K562 (cell line): ENCODE measurements at regions not wholly inside any gene's neighbourhood (a gene's known extent, or its start where the extent isn't known, plus 50 kb on each side); places are given as distances from the start of the nearest gene placed in this dataset.

Source experiments
- ATAC-seq: fragments of 200-7000 bp; cut with Tn5 transposase; 3 replicates; pipeline ENCODE4 v1.9.1; 2020; ENCODE audit warnings: moderate library complexity
- BruUV-seq: library from RNA; stranded (reverse); fragments of 400-500 nt; replicated peaks from 2 replicates; lab custom pipeline; 2021; lab: Mats Ljungman, UMichigan
- CTCF ChIA-PET: fragments of 300-600 bp; formaldehyde crosslinking; extraction: SDS; loops from one replicate; lab custom pipeline; 2021; ENCODE audit warnings: low intra/inter-chr PET ratio; lab: Yijun Ruan, JAX
- POLR2A ChIA-PET: fragments of 300-600, 350-650 bp; sonication (Branson Sonifier 250); formaldehyde crosslinking; extraction: SDS; loops from one replicate; lab custom pipeline; 2021; ENCODE audit warnings: antibody characterized with exemption, inconsistent platforms; lab: Yijun Ruan, JAX
- DNase-seq, 4 experiments: peaks; one replicate each; pipeline versions ENCODE4 v3.0.0 to v3.0.0-alpha.2; 2011 to 2018; ENCODE audit warnings: low spot score in 3 of 4, mixed read lengths in 3 of 4; ENCODE audit errors: extremely low read depth in 1 of 4
- FAIRE-seq: peaks from 2 replicates; lab custom pipeline; 2011; peaks lifted over from hg19 to GRCh38; lab: Jason Lieb, UNC
- H2AFZ ChIP-seq: 2 replicates; pipeline ENCODE4 v1.6.0; 2011; ENCODE audit warnings: low read depth, low read length, control low read depth, inconsistent platforms
- H3K27ac ChIP-seq: fragments of 200-600 bp; 3 replicates; pipeline ENCODE4 v1.8.0; 2011; ENCODE audit warnings: low read depth, mild to moderate bottlenecking, control low read depth, inconsistent platforms, low read length, moderate library complexity, mixed read lengths; ENCODE audit errors: extremely low read depth
- H3K27me3 ChIP-seq, 2 experiments: fragments of 300-600 bp in 1 of 2; 2 replicates in 1 of 2; 3 replicates in 1 of 2; pipeline versions ENCODE4 v1.6.0 to v1.8.0; 2011; ENCODE audit warnings: inconsistent platforms in 2 of 2, low read length in 2 of 2, mild to moderate bottlenecking in 1 of 2, mixed read lengths in 1 of 2, moderate library complexity in 1 of 2; ENCODE audit not compliant: control insufficient read depth in 2 of 2, insufficient read depth in 2 of 2
- H3K36me3 ChIP-seq: fragments of 300-600 bp; 3 replicates; pipeline ENCODE4 v1.8.0; 2011; ENCODE audit warnings: mild to moderate bottlenecking, low read length, inconsistent platforms; ENCODE audit not compliant: control insufficient read depth, insufficient read depth
- H3K4me1 ChIP-seq, 2 experiments: fragments of 200-600 bp in 1 of 2; replicated peaks in 1 of 2; 2 replicates in 1 of 2; 3 replicates in 1 of 2; pipeline versions ENCODE4 v1.5.1 to v1.8.0; 2011; ENCODE audit warnings: inconsistent platforms in 2 of 2, low read length in 2 of 2, mild to moderate bottlenecking in 1 of 2, mixed read lengths in 1 of 2, moderate library complexity in 1 of 2; ENCODE audit not compliant: control insufficient read depth in 2 of 2, insufficient read depth in 2 of 2
- H3K4me2 ChIP-seq: 2 replicates; pipeline ENCODE4 v1.6.1; 2011; ENCODE audit warnings: low read length, control low read depth, inconsistent platforms, mixed read lengths; ENCODE audit not compliant: insufficient read depth
- H3K4me3 ChIP-seq: fragments of 200-600 bp; sonication (generic), shearing (Covaris generic); 2 replicates; pipeline ENCODE4 v1.5.1; 2016; ENCODE audit warnings: control low read depth, inconsistent platforms
- H3K79me2 ChIP-seq: fragments of 200-600 bp; 3 replicates; pipeline ENCODE4 v1.8.0; 2011; ENCODE audit warnings: low read length, inconsistent platforms; ENCODE audit not compliant: control insufficient read depth, insufficient read depth
- H3K9ac ChIP-seq, 2 experiments: 2 replicates each; pipeline versions ENCODE4 v1.6.0 to v1.6.1; 2011; ENCODE audit warnings: low read depth in 2 of 2, low read length in 2 of 2, control low read depth in 1 of 2, inconsistent platforms in 1 of 2, mild to moderate bottlenecking in 1 of 2, mixed read lengths in 1 of 2; ENCODE audit not compliant: insufficient read depth in 1 of 2
- H3K9me1 ChIP-seq: one replicate; pipeline ENCODE4 v1.6.0; 2011; ENCODE audit warnings: inconsistent platforms, mild to moderate bottlenecking, low read length, moderate library complexity; ENCODE audit not compliant: control insufficient read depth, insufficient read depth
- H3K9me3 ChIP-seq: replicated peaks from 2 replicates; pipeline ENCODE4 v1.5.1; 2011; ENCODE audit warnings: low read depth, low read length, inconsistent platforms; ENCODE audit not compliant: control insufficient read depth, insufficient read depth
- H4K20me1 ChIP-seq: replicated peaks from 2 replicates; pipeline ENCODE4 v1.6.1; 2011; ENCODE audit warnings: low read length, inconsistent platforms, mixed read lengths; ENCODE audit not compliant: control insufficient read depth, insufficient read depth
- AFF1 ChIP-seq, 2 experiments: fragments of 450-650 bp; IDR thresholded peaks; 2 replicates each; pipeline ENCODE4 v1.6.1; 2018; ENCODE audit warnings: mild to moderate bottlenecking in 2 of 2, low read depth in 1 of 2; ENCODE audit not compliant: partially characterized antibody in 2 of 2
- BMI1 ChIP-seq: fragments of 150-350 bp; IDR thresholded peaks from 2 replicates; pipeline ENCODE4 v1.6.1; 2014; ENCODE audit warnings: low read length
- EP300 ChIP-seq: IDR thresholded peaks from 2 replicates; pipeline ENCODE4 v1.6.1; 2012; ENCODE audit warnings: low read length, improper control_type of control experiment
- KLF16 ChIP-seq: IDR thresholded peaks from 2 replicates; pipeline ENCODE4 v1.6.1; 2016; ENCODE audit warnings: antibody characterized with exemption
- MECOM ChIP-seq: fragments of 250-450 bp; sonication (Bioruptor Pico); IDR thresholded peaks from 2 replicates; pipeline ENCODE4 v1.8.0; 2022; ENCODE audit warnings: inconsistent platforms
- NR4A1 ChIP-seq, 2 experiments: fragments of 250-450 bp in 1 of 2; fragments of 450-650 bp in 1 of 2; sonication (Bioruptor Pico) in 1 of 2; IDR thresholded peaks; 2 replicates each; pipeline versions ENCODE4 v1.4.0 to v1.6.1; 2016 to 2020; ENCODE audit warnings: mild to moderate bottlenecking in 2 of 2, missing compliant biosample characterization in 1 of 2, missing genetic modification characterization in 1 of 2, moderate library complexity in 1 of 2
- POLR2G ChIP-seq: fragments of 200-400 bp; formaldehyde crosslinking; IDR thresholded peaks from 2 replicates; pipeline ENCODE4 v1.6.1; 2017; ENCODE audit warnings: low read depth, mild to moderate bottlenecking, antibody characterized with exemption, low read length, moderate library complexity
- STAT5B ChIP-seq: fragments of 250-450 bp; sonication (Bioruptor Pico); IDR thresholded peaks from 2 replicates; pipeline ENCODE4 v1.8.0; 2021; ENCODE audit warnings: mild to moderate bottlenecking, inconsistent platforms
- ZBTB33 ChIP-seq: sonication (generic); formaldehyde crosslinking; IDR thresholded peaks from 2 replicates; pipeline ENCODE4 v1.8.1; 2023; ENCODE audit warnings: mild to moderate bottlenecking, missing genetic modification reagents
- ZNF121 ChIP-seq: sonication (generic); formaldehyde crosslinking; conservative IDR thresholded peaks from 2 replicates; pipeline ENCODE4 v1.8.0; 2022; ENCODE audit warnings: missing genetic modification reagents
- ZNF655 ChIP-seq: fragments of 250-450 bp; sonication (Bioruptor Pico); IDR thresholded peaks from 2 replicates; pipeline ENCODE4 v1.5.0; 2021
- ZNF696 ChIP-seq: fragments of 250-450 bp; sonication (Bioruptor Pico); conservative IDR thresholded peaks from 2 replicates; pipeline ENCODE4 v1.4.0; 2020; ENCODE audit warnings: mild to moderate bottlenecking, moderate library complexity
- WGBS: fragments of 100-300 bp; shearing (Covaris generic); methylation state at CpG from one replicate; pipeline ENCODE4 v1.1.6; 2016; ENCODE audit warnings: low coverage, mixed read lengths; ENCODE audit not compliant: insufficient coverage; ENCODE audit errors: missing lambda C conversion rate; 5-methylcytosine and 5-hydroxymethylcytosine counted together
- in situ Hi-C: fragments of 300-500 bp; cut with MboI; formaldehyde crosslinking; loops from 4 replicates; pipeline ENCODE4 v1.15.0; 2018; ENCODE audit warnings: inconsistent platforms, mixed read lengths
- intact Hi-C: fragments of 100-400 bp; cut with micrococcal nuclease; formaldehyde crosslinking; loops from 2 replicates; pipeline ENCODE4 v1.14.2; 2022

- no peak for FAIRE-seq
Observed at GRCh38 chr4:114304567-114304966, 294.0 kb upstream of the UGT8 start.

More at GRCh38 chr4:114304567-114304966, 294.0 kb upstream of the UGT8 start:
- 0% methylated on average over 1 of the region's 1 CpG for WGBS
- ChIA-PET POLR2A (no interaction called here), CTCF (no interaction called here)
- TF ChIP-seq KLF16, result no peak
- TF ChIP-seq AFF1 (IDR thresholded peaks at IDR 0.05; ENCODE audit: low read depth in 1 of 2, partially characterized antibody in 2 of 2), result no peak
- TF ChIP-seq MECOM (CRISPR knock-in tag), result no peak
- no peak for TF ChIP-seq NR4A1 (CRISPR knock-in tag; IDR thresholded peaks at IDR 0.05)
- TF ChIP-seq NR4A1 (tag; IDR thresholded peaks at IDR 0.05), result no peak
- no peak for TF ChIP-seq ZBTB33 (CRISPR knock-in tag)
- no peak for TF ChIP-seq BMI1
- TF ChIP-seq ZNF121, result no peak
- no peak for TF ChIP-seq STAT5B (CRISPR knock-in tag)
- TF ChIP-seq EP300, result no peak
- TF ChIP-seq POLR2G, result no peak
- TF ChIP-seq ZNF696 (CRISPR knock-in tag), result no peak
- no peak for TF ChIP-seq ZNF655 (CRISPR knock-in tag)
- H3K9me1 ChIP-seq, result no peaks in the 10 kb centered on the region
- intact Hi-C loops, result no loop called here
- H3K79me2 ChIP-seq, result no peaks in the 10 kb centered on the region
- no peak overlapping the region for H3K4me3 ChIP-seq
- ATAC-seq (no peak), DNase-seq (no peak)
- in situ Hi-C loops, result no loop called here
- no peak overlapping the region for H3K27ac ChIP-seq
- no peaks in the 10 kb centered on the region for H3K9me3 ChIP-seq
- BruUV-seq, result no TSS peak
- no peaks in the 10 kb centered on the region for H3K4me1 ChIP-seq
- no peaks in the 10 kb centered on the region for H4K20me1 ChIP-seq
- no peak overlapping the region for H3K4me2 ChIP-seq
- H3K9ac ChIP-seq, result no peak overlapping the region
- no peak overlapping the region for H2AFZ ChIP-seq
- no peaks in the 10 kb centered on the region for H3K27me3 ChIP-seq
- H3K36me3 ChIP-seq, result no peaks in the 10 kb centered on the region
